HG03442 (cell line): ENCODE measurements at regions not wholly inside any gene's neighbourhood (a gene's known extent, or its start where the extent isn't known, plus 50 kb on each side); places are given as distances from the start of the nearest gene placed in this dataset.
"Not testable (repeated sequence)": the region's sequence is repeated elsewhere in the genome, so short reads cannot be mapped to it uniquely, and the experiment has no call there.

Source experiments
- ATAC-seq: cut with Tn5 transposase; IDR thresholded peaks from one replicate; pipeline ENCODE4 v1.9.1; 2021; ENCODE audit warnings: mild to moderate bottlenecking, moderate library complexity; ENCODE audit not compliant: unreplicated experiment

DNA sequence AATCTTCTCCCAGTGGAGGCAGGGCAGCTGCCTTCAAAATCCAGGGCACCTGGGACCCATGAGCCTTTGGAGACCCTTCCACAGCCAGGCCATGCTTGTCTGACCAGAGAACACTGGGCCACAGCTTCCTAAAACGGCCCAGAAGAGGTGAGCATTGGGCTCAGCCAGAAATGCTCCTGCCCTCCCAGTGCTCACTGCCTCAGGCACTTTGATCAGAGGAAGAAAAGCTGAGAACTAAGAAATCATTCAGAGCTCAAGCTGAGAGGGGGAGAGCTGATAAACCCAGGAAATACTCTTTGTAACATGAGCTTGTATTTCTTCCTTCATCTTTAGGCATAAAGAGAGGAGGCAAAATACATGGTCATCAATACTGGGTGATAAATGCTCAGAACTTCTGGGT is 365.5 kb upstream of the KLHL29 start:
- no peak for ATAC-seq

DNA sequence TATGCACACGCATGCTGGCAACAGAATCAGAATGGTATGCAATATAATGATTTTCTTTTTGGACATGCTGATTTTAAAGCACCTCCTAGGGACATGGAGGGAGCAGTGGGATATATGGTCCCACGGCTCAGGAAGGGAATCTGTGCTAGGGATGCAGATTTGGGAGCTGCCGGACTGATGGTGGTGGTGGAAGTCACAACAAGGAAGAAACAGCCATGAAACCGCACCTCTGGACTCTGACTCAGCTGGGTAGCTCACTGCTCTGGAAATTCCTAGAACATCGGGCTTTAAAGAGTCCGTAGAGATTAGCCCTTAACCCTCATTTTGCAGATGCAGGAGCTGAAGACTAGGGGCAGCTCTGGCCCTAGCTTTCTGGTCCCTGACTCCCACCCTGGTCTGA is 364.3 kb upstream of the KLHL29 start:
- no peak for ATAC-seq

DNA sequence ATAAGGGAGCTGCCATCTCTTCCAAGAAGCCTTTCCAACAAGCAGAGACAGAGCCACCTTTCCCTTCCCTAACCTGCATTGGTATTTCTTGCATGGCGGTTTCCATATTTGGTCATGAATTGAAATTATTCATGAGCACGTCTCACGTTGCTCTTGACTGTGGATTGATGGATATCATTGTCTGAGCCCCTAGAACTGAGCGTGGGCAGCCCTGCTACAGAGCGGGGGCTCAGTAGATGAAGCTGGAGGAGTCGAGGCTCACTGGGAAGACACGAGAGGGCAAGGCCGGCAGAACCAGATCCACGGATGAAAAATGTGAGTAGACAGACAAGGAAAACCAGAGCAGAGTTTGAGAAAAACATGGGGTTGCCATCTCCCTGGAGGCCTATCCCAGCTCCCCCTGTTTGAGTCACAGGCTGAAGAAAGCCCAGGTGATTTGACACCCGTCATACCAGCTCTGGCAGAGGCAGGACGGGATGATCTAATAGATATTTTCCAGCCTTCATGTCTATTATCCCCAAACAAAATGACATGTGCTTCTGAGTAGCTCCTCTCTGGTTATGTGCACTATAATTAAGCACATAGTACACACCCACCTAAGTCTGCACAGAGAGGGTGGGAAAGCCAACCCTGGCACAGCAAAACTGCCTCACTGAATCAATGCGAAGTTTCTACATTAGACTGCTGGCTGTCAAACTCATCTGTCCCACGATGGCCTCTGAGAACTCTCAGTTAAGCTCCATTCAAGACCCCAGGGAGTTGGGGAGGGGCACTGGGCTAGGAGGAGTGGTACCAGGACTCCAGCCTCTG is 363.5 kb upstream of the KLHL29 start:
- ATAC-seq = no peak

DNA sequence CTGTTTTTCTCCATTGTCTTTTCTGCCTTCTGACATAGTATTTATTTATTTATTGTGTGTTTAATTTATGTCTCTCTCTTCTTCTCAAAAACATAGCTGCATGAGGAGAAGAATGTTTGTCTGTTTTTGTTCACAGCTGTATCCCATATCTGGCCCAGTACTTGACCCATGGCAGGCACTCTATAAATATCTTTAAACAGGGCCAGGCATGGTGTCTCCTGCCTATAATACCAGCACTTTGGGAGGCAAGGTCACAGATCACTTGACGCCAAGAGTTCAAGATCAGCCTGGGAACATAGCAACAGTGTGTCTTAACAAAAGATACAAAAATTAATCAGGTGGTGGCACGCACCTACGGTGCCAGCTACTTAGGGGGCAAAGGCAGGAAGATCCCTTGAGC is 361.3 kb upstream of the KLHL29 start:
- ATAC-seq = no peak

DNA sequence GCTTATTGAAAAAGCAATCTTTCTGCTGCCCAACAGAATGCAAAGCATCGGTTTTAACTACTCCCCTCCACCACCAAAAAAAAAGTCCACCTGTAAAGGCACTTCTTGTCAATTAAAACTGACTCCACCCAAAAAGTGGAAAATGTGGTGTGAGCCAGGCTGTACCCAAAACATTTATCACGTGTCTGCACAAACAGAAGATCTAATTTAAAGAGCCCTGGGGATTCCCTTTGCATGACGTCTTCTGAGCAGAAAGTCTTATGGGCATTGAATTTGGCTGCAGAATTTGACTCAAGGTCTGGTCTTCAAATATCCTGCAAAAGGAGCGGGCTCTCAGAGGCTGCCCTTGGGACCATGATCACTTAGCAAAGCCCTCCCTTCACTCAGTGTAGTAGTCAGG is 358.3 kb upstream of the KLHL29 start:
- no peak for ATAC-seq

DNA sequence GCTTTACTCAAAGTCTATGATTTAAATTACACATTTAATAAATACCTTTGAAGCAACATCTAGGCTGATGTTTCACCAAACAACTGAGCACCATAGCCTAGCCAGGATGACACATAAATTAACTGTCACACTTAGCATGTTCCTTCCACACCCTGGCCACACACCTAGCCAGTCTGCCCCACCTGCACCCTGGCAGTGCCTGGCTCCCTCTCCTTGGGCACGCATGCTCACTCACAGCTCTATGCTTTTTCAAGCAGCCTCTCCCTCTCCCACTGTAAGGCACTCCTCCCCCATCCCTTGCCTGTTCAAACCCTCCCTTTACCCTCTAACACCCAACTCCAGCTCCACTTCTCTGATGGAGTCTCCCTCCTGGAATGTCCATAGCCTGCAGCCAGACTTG is 357.6 kb upstream of the KLHL29 start:
- no peak for ATAC-seq

DNA sequence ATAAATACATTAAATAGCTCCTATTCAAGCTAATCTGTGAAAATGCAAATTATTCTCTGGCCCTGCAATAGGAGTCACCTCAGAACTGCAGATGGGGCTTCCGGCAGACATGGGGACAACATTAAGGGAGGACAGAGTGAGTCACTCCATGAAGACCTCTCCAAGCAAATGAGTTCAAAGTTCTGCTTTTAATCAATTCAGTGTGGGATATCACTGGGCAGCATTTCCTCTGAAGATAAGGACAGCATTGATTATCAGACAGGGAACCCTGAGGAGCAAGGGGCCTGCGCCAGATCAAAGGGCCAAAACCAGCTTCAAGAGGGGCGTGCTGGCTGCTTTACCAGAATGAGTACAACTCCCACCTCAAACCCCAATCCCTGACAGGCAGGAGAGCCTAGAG is 356.9 kb upstream of the KLHL29 start:
- ATAC-seq = no peak

DNA sequence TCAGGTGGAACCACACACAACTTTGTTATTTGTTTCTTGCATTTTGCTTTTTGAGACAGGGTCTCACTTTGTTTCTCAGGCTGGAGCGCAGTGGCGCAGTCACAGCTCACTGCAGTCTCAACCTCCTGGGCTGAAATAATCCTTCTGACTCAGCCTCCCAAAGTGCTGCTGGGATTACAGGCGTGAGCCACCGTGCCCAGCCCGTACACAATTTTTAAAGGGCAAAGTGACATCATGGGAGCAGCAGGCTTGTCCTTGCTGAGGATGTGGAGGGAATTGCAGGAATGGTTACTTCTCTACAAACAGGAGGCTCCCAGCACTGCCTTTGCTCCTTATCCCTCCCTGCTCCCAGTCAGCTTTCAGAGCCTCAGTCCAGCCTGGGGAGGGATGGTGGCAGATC is 355.9 kb upstream of the KLHL29 start:
- ATAC-seq = no peak

DNA sequence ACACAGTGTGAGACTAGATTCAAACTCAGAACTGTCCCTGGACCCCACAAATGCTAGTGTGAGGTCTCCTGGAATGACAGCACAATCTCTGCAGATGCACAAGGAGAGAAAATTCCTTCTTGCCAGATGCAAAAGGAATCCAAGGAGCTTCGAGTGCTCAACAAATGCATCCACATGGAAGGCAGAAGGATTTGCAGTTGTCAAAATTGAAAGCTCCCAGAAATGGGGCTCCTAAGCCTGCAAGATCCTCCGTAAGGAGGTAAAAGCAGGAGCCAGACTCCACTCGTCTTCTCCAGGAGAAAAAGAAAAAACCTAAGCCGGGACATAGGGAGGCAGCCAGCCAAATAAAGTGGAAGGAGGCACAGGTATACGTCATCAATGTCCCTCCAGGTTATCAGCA is 355.0 kb upstream of the KLHL29 start:
- ATAC-seq = no peak

DNA sequence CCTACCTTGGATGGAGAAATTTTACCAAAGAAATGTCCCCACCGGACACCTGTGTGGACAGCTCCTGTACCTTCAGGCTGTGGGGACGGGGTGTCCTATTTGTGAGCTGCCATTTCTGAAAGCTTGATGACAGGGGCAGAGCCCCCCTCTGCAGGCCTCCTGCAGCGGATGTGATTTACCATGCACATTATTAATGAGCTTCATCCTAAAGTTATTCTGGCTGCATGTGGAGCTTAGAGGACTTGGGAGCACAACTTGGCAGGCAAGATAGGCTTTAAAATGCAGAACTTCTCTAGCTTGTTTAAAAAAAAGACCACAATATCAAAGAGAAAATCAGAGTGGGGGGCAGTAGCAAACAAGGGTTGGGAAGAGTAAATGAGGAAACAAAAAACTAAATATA is 350.0 kb upstream of the KLHL29 start:
- ATAC-seq = no peak

GRCh38 chr2:23036629-23037028 is 348.4 kb upstream of the KLHL29 start:
- no peak for ATAC-seq

GRCh38 chr2:23037596-23037995 is 347.4 kb upstream of the KLHL29 start:
- ATAC-seq = no peak

- ATAC-seq = no peak
These were observed 343.5 kb upstream of the KLHL29 start for GRCh38 chr2:23041443-23041842.

DNA sequence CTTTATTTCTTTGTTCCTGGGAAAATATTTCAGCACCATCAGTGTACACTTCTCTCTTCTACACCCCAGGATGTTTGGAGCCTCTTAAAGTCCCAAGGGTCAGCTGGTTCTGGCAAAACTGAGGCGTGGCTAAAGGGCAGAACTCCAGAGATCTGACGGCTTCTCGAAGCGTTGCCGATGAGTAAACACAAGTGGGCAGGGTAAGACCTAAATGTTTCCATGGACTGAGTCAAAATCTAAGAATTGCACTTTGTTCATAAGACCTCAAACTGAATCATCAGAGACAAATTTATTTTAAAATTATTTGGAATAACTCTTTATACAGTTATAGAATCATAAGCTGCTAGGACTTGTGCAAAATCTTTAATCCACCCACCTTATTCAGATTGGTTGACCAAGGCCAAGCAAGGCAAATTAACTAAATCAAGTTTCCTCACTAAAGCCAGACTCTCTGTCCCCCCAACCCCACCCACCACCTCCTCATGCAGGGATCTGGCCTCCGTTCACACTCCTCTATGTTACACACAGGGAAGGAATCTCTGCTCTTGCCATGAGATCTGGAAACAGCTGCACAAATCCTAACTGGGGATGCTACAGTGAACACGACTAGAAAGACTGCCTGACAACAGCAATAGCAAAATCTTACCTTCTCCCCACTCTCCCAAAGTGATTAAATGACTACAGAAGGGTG is 342.6 kb upstream of the KLHL29 start:
- ATAC-seq = no peak

- no peak for ATAC-seq
These were observed 334.6 kb upstream of the KLHL29 start for GRCh38 chr2:23050388-23050787.

DNA sequence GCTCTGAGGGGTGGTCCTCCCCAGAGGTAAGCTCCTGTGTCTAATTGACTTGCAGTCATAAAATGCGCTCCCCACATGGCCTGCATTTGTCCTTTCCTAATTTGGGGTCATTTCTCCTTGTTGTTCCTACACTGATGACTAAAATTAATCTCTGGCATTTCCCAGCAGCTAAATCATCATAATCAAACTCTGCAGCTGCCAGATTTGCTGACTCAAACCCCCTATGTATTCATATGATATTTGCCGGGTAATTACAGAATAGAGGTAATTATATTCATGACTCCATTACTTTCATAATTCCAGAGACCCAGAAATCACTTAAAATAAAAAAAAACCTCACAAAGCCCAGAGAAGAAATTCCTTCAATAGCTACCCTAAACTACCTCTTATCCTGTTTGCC is 331.4 kb upstream of the KLHL29 start:
- ATAC-seq = no peak

DNA sequence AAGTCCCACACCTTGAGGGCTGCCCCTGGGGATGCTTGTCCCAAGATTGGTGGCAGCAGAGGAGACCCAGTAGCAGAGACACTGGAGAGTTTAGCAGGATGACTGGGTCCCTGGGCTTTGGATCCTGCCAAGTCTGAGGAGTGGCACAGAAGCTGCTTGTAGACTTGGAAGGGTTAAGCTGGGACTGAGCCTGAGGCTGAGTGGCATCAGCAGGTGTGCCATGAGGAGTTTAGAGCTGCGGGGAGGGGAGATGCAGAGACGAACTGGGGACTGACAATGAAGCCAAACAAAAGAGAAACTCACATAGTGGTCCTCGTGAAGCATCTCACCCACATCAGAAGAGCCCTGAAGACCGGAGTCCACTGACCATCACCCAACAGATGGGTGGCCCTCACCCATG is 329.7 kb upstream of the KLHL29 start:
- ATAC-seq = no peak

DNA sequence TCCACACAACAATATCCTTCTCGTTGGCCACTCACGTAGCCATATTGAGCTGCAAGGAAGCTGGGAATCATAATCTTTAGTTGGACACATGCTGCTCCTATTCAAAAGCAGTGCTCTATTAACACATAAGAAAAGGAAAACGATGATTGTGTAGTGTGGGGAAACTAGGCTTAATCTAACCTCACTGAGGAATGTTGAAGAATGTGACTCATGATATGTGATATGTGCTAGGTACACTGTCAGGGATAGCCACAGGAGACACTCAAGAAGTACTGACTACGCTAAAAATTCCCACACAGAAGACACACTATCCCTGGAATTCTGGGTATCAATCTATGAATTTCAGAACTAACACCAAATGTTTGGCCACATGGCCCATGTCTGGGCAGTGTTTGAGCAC is 328.1 kb upstream of the KLHL29 start:
- not testable (repeated sequence) for ATAC-seq

DNA sequence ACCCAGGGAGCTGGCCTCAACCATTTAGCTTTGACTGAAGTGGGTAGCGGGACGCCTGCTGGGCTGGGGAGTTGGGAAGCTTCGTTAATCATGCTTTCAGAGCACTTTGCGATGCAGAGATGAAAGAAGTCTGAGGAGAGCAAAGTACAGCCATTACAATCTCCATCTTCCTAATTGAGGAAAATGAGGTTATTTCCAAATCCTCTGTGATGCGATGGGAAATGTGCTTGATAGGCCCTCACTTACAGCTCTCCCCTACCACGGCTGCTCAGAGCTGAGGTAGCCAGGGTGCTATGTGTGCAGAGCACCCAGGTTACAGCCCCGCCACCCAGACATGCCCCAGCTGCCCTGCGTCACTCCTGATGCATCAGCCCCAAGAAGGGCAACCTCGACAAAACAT is 326.5 kb upstream of the KLHL29 start:
- ATAC-seq = no peak

GRCh38 chr2:23065210-23065609 is 319.8 kb upstream of the KLHL29 start:
- no peak for ATAC-seq

- ATAC-seq = no peak
These were observed 319.0 kb upstream of the KLHL29 start for GRCh38 chr2:23065936-23066335.

DNA sequence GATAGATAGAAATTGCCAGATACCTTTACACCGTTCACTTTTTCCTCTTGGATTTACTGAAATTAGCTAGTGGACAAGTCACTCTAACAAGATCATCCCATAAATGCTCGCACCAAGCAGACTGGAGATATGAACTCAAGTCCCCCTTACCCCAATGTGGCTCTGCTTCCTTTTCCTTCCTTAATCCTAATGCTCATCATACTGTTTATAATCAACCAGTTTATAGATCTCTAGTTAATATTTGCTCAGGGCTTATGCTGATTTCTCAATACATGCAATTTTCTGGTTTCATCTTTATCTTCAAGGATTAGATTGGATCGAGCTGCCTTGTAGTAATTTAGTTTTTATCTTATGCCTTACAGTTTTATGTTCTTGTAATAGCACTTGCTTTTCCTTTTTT is 318.3 kb upstream of the KLHL29 start:
- no peak for ATAC-seq

GRCh38 chr2:23069156-23069555 is 315.8 kb upstream of the KLHL29 start:
- ATAC-seq = no peak
